ENCODE measurements at regions not wholly inside any gene's neighbourhood (a gene's known extent, or its start where the extent isn't known, plus 50 kb on each side); places are given as distances from the start of the nearest gene placed in this dataset.

GRCh38 chr3:56942523-56942922 is 117.9 kb upstream of the SPATA12 start:
- no peaks in the 10 kb centered on the region for H3K36me3 ChIP-seq (ENCODE audit: control insufficient read depth in 2 of 3, insufficient read depth in 3 of 3, low read length in 3 of 3)
- TF ChIP-seq CTCF (IDR thresholded peaks at IDR 0.05; ENCODE audit: borderline replicate concordance, extremely low read depth, insufficient read depth) = no peak
- H3K27ac ChIP-seq (ENCODE audit: low read depth in 2 of 2, low read length in 2 of 2) = no peak overlapping the region
- no peaks in the 10 kb centered on the region for H3K27me3 ChIP-seq (ENCODE audit: control insufficient read depth, insufficient read depth, low read length)
- no peak overlapping the region for H3K9ac ChIP-seq (ENCODE audit: low read length in 3 of 3)
- DNase-seq (no peak), FAIRE-seq (no peak)
- H3K4me3 ChIP-seq (ENCODE audit: low read length in 3 of 3) = no peak overlapping the region
- H3K4me1 ChIP-seq (ENCODE audit: control insufficient read depth in 2 of 3, insufficient read depth in 2 of 3, low read depth in 1 of 3, low read length in 3 of 3) = peaks cover 0 to 7% (median 0%) of the 10 kb centered on the region in 3 donors
- intact Hi-C loops (cut with DNase I) = no loop called here
- no peaks in the 10 kb centered on the region for H3K9me3 ChIP-seq (ENCODE audit: control insufficient read depth in 2 of 3, insufficient read depth in 1 of 3, low read length in 3 of 3)

GRCh38 chr3:56940976-56941375 is 119.5 kb upstream of the SPATA12 start:
- Histone ChIP-seq H3K9me3 (ENCODE audit: control insufficient read depth in 2 of 3, insufficient read depth in 1 of 3, low read length in 3 of 3) (no peaks in the 10 kb centered on the region), H3K4me3 (ENCODE audit: low read length in 3 of 3) (no peak overlapping the region), H3K4me1 (ENCODE audit: control insufficient read depth in 2 of 3, insufficient read depth in 2 of 3, low read depth in 1 of 3, low read length in 3 of 3) (peaks cover 0 to 7% (median 0%) of the 10 kb centered on the region in 3 donors), H3K36me3 (ENCODE audit: control insufficient read depth in 2 of 3, insufficient read depth in 3 of 3, low read length in 3 of 3) (no peaks in the 10 kb centered on the region), H3K27me3 (ENCODE audit: control insufficient read depth, insufficient read depth, low read length) (no peaks in the 10 kb centered on the region), H3K9ac (ENCODE audit: low read length in 3 of 3) (no peak overlapping the region), H3K27ac (ENCODE audit: low read depth in 2 of 2, low read length in 2 of 2) (no peak overlapping the region)
- TF ChIP-seq CTCF (IDR thresholded peaks at IDR 0.05; ENCODE audit: borderline replicate concordance, extremely low read depth, insufficient read depth) = no peak
- intact Hi-C loops (cut with DNase I) = no loop called here
- FAIRE-seq = no peak
- DNase-seq = no peak

GRCh38 chr3:56940321-56940720 is 120.1 kb upstream of the SPATA12 start:
- intact Hi-C loops (cut with DNase I) = no loop called here
- DNase-seq (no peak), FAIRE-seq (no peak)

More at GRCh38 chr3:56940321-56940720, 120.1 kb upstream of the SPATA12 start:
- Histone ChIP-seq H3K4me3 (ENCODE audit: low read length in 3 of 3) (no peak overlapping the region), H3K36me3 (ENCODE audit: control insufficient read depth in 2 of 3, insufficient read depth in 3 of 3, low read length in 3 of 3) (no peaks in the 10 kb centered on the region), H3K27ac (ENCODE audit: low read depth in 2 of 2, low read length in 2 of 2) (no peak overlapping the region), H3K27me3 (ENCODE audit: control insufficient read depth, insufficient read depth, low read length) (no peaks in the 10 kb centered on the region), H3K9me3 (ENCODE audit: control insufficient read depth in 2 of 3, insufficient read depth in 1 of 3, low read length in 3 of 3) (no peaks in the 10 kb centered on the region), H3K4me1 (ENCODE audit: control insufficient read depth in 2 of 3, insufficient read depth in 2 of 3, low read depth in 1 of 3, low read length in 3 of 3) (peaks cover 0 to 7% (median 0%) of the 10 kb centered on the region in 3 donors), H3K9ac (ENCODE audit: low read length in 3 of 3) (no peak overlapping the region)
- no peak for TF ChIP-seq CTCF (IDR thresholded peaks at IDR 0.05; ENCODE audit: borderline replicate concordance, extremely low read depth, insufficient read depth)

All from kidney (tissue), 13 donors.